Loucy (cell line): ENCODE measurements at regions not wholly inside any gene's neighbourhood (a gene's known extent, or its start where the extent isn't known, plus 50 kb on each side); places are given as distances from the start of the nearest gene placed in this dataset.

Experiments
- H2AFZ ChIP-seq: fragments of 200-600 bp; sonication (generic); 2 replicates; pipeline ENCODE4 v1.6.0; 2016; ENCODE audit warnings: antibody characterized with exemption, mild to moderate bottlenecking, low read length, moderate library complexity
- H3F3A ChIP-seq: fragments of 200-600 bp; 2 replicates; pipeline ENCODE4 v1.6.0; 2016; ENCODE audit warnings: antibody characterized with exemption, low read depth, mild to moderate bottlenecking
- H3K27me3 ChIP-seq: fragments of 200-600 bp; sonication (generic); 2 replicates; pipeline ENCODE4 v1.6.1; 2014; ENCODE audit warnings: low read length, mild to moderate bottlenecking; ENCODE audit not compliant: insufficient read depth, poor library complexity, severe bottlenecking
- H3K36me3 ChIP-seq: fragments of 200-600 bp; sonication (generic); 2 replicates; pipeline ENCODE4 v1.6.1; 2016; ENCODE audit warnings: low read length; ENCODE audit not compliant: insufficient read depth
- H3K4me1 ChIP-seq: fragments of 200-600 bp; sonication (generic); 2 replicates; pipeline ENCODE4 v1.5.1; 2014; ENCODE audit warnings: low read length, mild to moderate bottlenecking; ENCODE audit not compliant: insufficient read depth, poor library complexity, severe bottlenecking
- H3K4me2 ChIP-seq: fragments of 200-600 bp; sonication (generic); 2 replicates; pipeline ENCODE4 v1.6.0; 2014; ENCODE audit warnings: antibody characterized with exemption, low read length, low read depth, mild to moderate bottlenecking; ENCODE audit not compliant: poor library complexity, severe bottlenecking
- H3K4me3 ChIP-seq: fragments of 200-600 bp; sonication (generic); 2 replicates; pipeline ENCODE4 v1.5.1; 2014; ENCODE audit warnings: low read length, mild to moderate bottlenecking, mixed read lengths; ENCODE audit not compliant: poor library complexity, severe bottlenecking
- H3K79me2 ChIP-seq: fragments of 200-600 bp; sonication (generic); 2 replicates; pipeline ENCODE4 v1.6.1; 2014; ENCODE audit warnings: low read length; ENCODE audit not compliant: insufficient read depth
- H3K9ac ChIP-seq: fragments of 200-600 bp; sonication (generic); 2 replicates; pipeline ENCODE4 v1.6.0; 2014; ENCODE audit warnings: mild to moderate bottlenecking, low read depth, low read length, moderate library complexity; ENCODE audit not compliant: poor library complexity, severe bottlenecking
- H3K9me2 ChIP-seq: fragments of 200-600 bp; sonication (generic); replicated peaks from 2 replicates; pipeline ENCODE4 v1.6.1; 2016; ENCODE audit warnings: low read depth, low read length, mixed read lengths
- H3K9me3 ChIP-seq: fragments of 200-600 bp; sonication (generic); 2 replicates; pipeline ENCODE4 v1.6.1; 2014; ENCODE audit warnings: mild to moderate bottlenecking, antibody characterized with exemption, low read length, low read depth; ENCODE audit not compliant: insufficient read depth
- H4K20me1 ChIP-seq: fragments of 200-600 bp; sonication (generic); 2 replicates; pipeline ENCODE4 v1.6.0; 2014; ENCODE audit warnings: antibody characterized with exemption, low read length, mild to moderate bottlenecking; ENCODE audit not compliant: insufficient read depth, poor library complexity, severe bottlenecking
- CTCF ChIP-seq: fragments of 200-600 bp; sonication (generic); conservative IDR thresholded peaks from 2 replicates; pipeline ENCODE4 v1.5.1; 2014; ENCODE audit warnings: mild to moderate bottlenecking, antibody characterized with exemption, low read length
- EZH2phosphoT487 ChIP-seq: fragments of 200-600 bp; IDR thresholded peaks from 2 replicates; pipeline ENCODE4 v1.6.1; 2018; ENCODE audit warnings: antibody characterized with exemption, mild to moderate bottlenecking, moderate library complexity, borderline replicate concordance

DNA sequence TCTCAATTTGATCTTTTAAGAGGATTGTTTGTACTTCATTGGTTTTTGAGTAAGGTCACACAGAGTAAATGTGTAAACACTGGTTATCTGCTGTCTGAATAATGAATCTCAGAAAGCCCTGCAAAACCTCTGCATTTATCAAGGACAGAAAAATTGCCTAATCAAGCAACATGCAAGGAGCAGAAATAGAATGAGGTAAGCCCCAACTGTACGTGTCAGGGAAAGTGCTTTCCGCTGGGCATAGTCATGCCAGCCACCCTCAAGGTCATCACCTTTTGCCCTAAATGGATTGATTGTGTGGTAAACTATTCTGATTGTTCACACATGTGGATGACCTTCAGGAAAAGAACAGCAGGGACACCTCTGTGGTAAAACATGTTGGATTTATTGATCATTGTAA, 376.9 kb upstream of the KCNN2 start:
- Histone ChIP-seq H3K9me2 (no peaks in the 10 kb centered on the region), H3K4me1 (no peaks in the 10 kb centered on the region), H3K36me3 (no peaks in the 10 kb centered on the region), H3K4me3 (no peak overlapping the region), H3K79me2 (no peaks in the 10 kb centered on the region), H2AFZ (no peak overlapping the region), H3K27me3 (no peaks in the 10 kb centered on the region), H3K9me3 (no peaks in the 10 kb centered on the region), H3K4me2 (no peak overlapping the region), H3F3A (no peaks in the 10 kb centered on the region), H4K20me1 (no peaks in the 10 kb centered on the region), H3K9ac (no peak overlapping the region)
- TF ChIP-seq CTCF: no peak
- no peak for TF ChIP-seq EZH2phosphoT487

- no peak overlapping the region for H3K9ac ChIP-seq
- no peaks in the 10 kb centered on the region for H3K79me2 ChIP-seq
- H3K4me3 ChIP-seq: no peak overlapping the region
- H3K27me3 ChIP-seq: no peaks in the 10 kb centered on the region
- no peaks in the 10 kb centered on the region for H3K9me2 ChIP-seq
- H3K9me3 ChIP-seq: no peaks in the 10 kb centered on the region
- H2AFZ ChIP-seq: no peak overlapping the region
- no peaks in the 10 kb centered on the region for H3F3A ChIP-seq
- TF ChIP-seq CTCF: no peak
- no peak for TF ChIP-seq EZH2phosphoT487
- no peaks in the 10 kb centered on the region for H4K20me1 ChIP-seq
- no peaks in the 10 kb centered on the region for H3K36me3 ChIP-seq
- H3K4me1 ChIP-seq: no peaks in the 10 kb centered on the region
- H3K4me2 ChIP-seq: no peak overlapping the region
These were observed 376.4 kb upstream of the KCNN2 start for GRCh38 chr5:113985505-113985904.

- Histone ChIP-seq H3K4me2 (no peak overlapping the region), H4K20me1 (no peaks in the 10 kb centered on the region), H3K4me3 (no peak overlapping the region), H3K36me3 (no peaks in the 10 kb centered on the region), H2AFZ (no peak overlapping the region), H3K27me3 (no peaks in the 10 kb centered on the region), H3K9me2 (no peaks in the 10 kb centered on the region), H3F3A (no peaks in the 10 kb centered on the region), H3K9me3 (no peaks in the 10 kb centered on the region), H3K79me2 (no peaks in the 10 kb centered on the region), H3K4me1 (no peaks in the 10 kb centered on the region), H3K9ac (no peak overlapping the region)
- TF ChIP-seq EZH2phosphoT487: no peak
- TF ChIP-seq CTCF: no peak
These were observed 372.5 kb upstream of the KCNN2 start for GRCh38 chr5:113989278-113989912.
